ENCODE measurements at regions not wholly inside any gene's neighbourhood (a gene's known extent, or its start where the extent isn't known, plus 50 kb on each side); places are given as distances from the start of the nearest gene placed in this dataset.

DNA sequence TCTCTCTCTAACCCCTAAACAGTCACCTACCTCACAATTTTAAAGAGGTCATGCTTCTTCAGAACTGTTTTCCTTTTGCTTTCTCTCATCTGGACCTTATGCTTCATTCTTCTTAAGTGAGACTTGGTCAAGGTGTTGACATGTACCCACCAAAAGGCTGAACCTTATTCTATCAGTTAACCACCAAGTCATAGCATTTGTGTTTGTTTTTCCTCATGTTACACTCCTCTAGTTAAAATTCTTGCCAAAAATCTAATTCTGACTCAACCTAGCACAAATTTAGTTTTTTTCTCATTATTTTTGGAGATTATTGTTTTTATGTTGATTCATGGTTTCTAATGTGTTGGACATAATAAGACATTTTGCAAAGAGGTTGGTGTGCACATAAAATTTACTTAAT is 578.6 kb downstream of the SLC16A7 start (continued):
- TF ChIP-seq OTX1 (CRISPR knock-in tag; IDR thresholded peaks at IDR 0.05) (no peak), PCBP1 (IDR thresholded peaks at IDR 0.05; ENCODE audit: low read depth, low read length, poor library complexity, severe bottlenecking) (no peak), ERF (CRISPR knock-in tag; IDR thresholded peaks at IDR 0.05) (no peak)

DNA sequence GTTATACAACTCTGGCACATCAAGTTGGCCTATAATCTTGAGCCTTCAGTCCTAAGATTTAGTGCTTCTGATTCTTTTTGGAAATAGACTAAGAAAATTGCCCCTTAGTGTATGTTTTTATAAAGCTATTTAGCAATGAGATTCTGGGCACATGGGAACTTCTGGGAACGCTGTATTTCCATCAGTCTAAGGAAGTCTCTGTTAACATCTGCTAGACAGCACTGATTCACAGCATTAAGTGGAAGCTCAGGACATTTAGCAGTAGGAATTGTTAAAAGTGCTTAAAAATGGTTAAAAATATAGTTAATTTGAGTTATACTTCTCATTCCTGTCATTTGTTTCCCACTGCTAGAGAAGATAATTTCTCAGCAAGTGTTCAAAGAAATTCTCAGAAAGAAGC is 579.1 kb downstream of the SLC16A7 start:
- H3K4me3 ChIP-seq, result no peak overlapping the region
- FAIRE-seq (no peak), ATAC-seq (no peak), DNase-seq (ENCODE audit: extremely low read depth in 1 of 4, low spot score in 3 of 4) (no peak)
- H3K27ac ChIP-seq (ENCODE audit: extremely low read depth, low read depth, low read length), result no peak overlapping the region
- H3K9me3 ChIP-seq (replicated peaks; ENCODE audit: control insufficient read depth, insufficient read depth, low read depth, low read length), result no peaks in the 10 kb centered on the region
- no peak overlapping the region for H2AFZ ChIP-seq (ENCODE audit: low read depth, low read length)
- TF ChIP-seq TBP (optimal IDR thresholded peaks at IDR 0.05; ENCODE audit: low read depth, low read length) (no peak), CHCHD3 (CRISPR knock-in tag; IDR thresholded peaks at IDR 0.05) (no peak), PTRF (tag; IDR thresholded peaks at IDR 0.05) (no peak), ESRRB (CRISPR knock-in tag; IDR thresholded peaks at IDR 0.05; ENCODE audit: borderline replicate concordance) (no peak)
- no peaks in the 10 kb centered on the region for H4K20me1 ChIP-seq (replicated peaks; ENCODE audit: control insufficient read depth, insufficient read depth, low read length)
- in situ Hi-C loops (cut with MboI) (no loop called here), intact Hi-C loops (cut with micrococcal nuclease) (no loop called here)
- H3K36me3 ChIP-seq (ENCODE audit: control insufficient read depth, insufficient read depth, low read length), result no peaks in the 10 kb centered on the region
- no TSS peak for BruUV-seq (replicated peaks)
- no CpG with 5 or more reads among the region's 1 CpG for WGBS (ENCODE audit: insufficient coverage, low coverage, missing lambda C conversion rate)
- H3K79me2 ChIP-seq (ENCODE audit: control insufficient read depth, insufficient read depth, low read length), result no peaks in the 10 kb centered on the region
- ChIA-PET POLR2A (interaction anchor here (1.5 kb wide), 1 partner anchor 9 kb away, joined by 3 read pairs; no protein-coding TSS in a partner anchor), CTCF (ENCODE audit: low intra/inter-chr PET ratio) (no interaction called here)
- H3K4me1 ChIP-seq (replicated peaks in 1 of 2; ENCODE audit: control insufficient read depth in 2 of 2, insufficient read depth in 2 of 2, low read length in 2 of 2), result no peaks in the 10 kb centered on the region
- no peaks in the 10 kb centered on the region for H3K27me3 ChIP-seq (ENCODE audit: control insufficient read depth in 2 of 2, insufficient read depth in 2 of 2, low read length in 2 of 2)
- H3K9ac ChIP-seq (ENCODE audit: insufficient read depth in 1 of 2, low read depth in 2 of 2, low read length in 2 of 2), result no peak overlapping the region
- H3K9me1 ChIP-seq (ENCODE audit: control insufficient read depth, insufficient read depth, low read length), result no peaks in the 10 kb centered on the region
- H3K4me2 ChIP-seq (ENCODE audit: insufficient read depth, low read length), result no peak overlapping the region

All from K562 (cell line).